Pancreas (tissue), 10 donors: ENCODE measurements at regions not wholly inside any gene's neighbourhood (a gene's known extent, or its start where the extent isn't known, plus 50 kb on each side); places are given as distances from the start of the nearest gene placed in this dataset.

ENCODE experiments used
- ATAC-seq, 4 donors: fragments of 200-7000 bp; cut with Tn5 transposase; one replicate each; pipeline versions ENCODE4 v1.8.0 to v1.9.1; 2020; ENCODE audit warnings: mild to moderate bottlenecking in 4 of 4, moderate library complexity in 4 of 4
- DNase-seq, 6 donors: peaks; one replicate each; pipeline ENCODE4 v3.0.0-alpha.2; 2020
- FAIRE-seq: peaks from 2 replicates; lab custom pipeline; 2012; peaks lifted over from hg19 to GRCh38; lab: Jason Lieb, UNC
- H3K27ac ChIP-seq, 4 donors: fragments of 200-600 bp; sonication (generic); 1 replicate in 3 of 4; 2 replicates in 1 of 4; pipeline versions ENCODE4 v1.5.0 to v1.8.0; 2020
- H3K27me3 ChIP-seq, 4 donors: fragments of 200-600 bp; one replicate each; pipeline ENCODE4 v1.8.0; 2021
- H3K36me3 ChIP-seq, 3 donors: fragments of 200-600 bp; sonication (generic) in 1 of 3; one replicate each; pipeline versions ENCODE4 v1.5.0 to v1.8.0; 2020 to 2021
- H3K4me1 ChIP-seq, 3 donors: fragments of 200-600 bp; one replicate each; pipeline ENCODE4 v1.8.0; 2021
- H3K4me3 ChIP-seq, 4 donors: fragments of 200-600 bp; sonication (generic) in 2 of 4; one replicate each; pipeline versions ENCODE4 v1.5.0 to v1.8.0; 2020 to 2021
- H3K9me3 ChIP-seq, 4 donors: fragments of 200-600 bp; one replicate each; pipeline ENCODE4 v1.8.0; 2021
- CTCF ChIP-seq, 4 donors: fragments of 200-600 bp; sonication (generic) in 3 of 4; IDR thresholded peaks; one replicate each; pipeline versions ENCODE4 v1.5.0 to v1.8.0; 2021; ENCODE audit warnings: antibody characterized with exemption in 4 of 4
- WGBS, 2 donors: extraction: QIAGEN DNeasy Blood & Tissue Kit; methylation state at CpG; one replicate each; pipeline ENCODE4 v1.1.7; 2013; 5-methylcytosine and 5-hydroxymethylcytosine counted together
- intact Hi-C, 3 donors: fragments of 100-400 bp; cut with DNase I; formaldehyde crosslinking; loops; one replicate each; pipeline versions ENCODE4 v1.11.1 to v1.14.2; 2022
- donor health status: healthy with polysubstance abuse.
- donor health status: DM: no; HTN: no; CAD: no; lungs with moderate emphysema.
- donor health status: DM: no; HTN: no; CAD: no.
- donor health status: control.
- donor health status: control.
- donor health status: Bipolar disorder and iron deficiency.
- donor health status: DM: yes; HTN: yes; CAD: no.
- donor health status: DM: no; HTN: no; CAD: no.
- donor health status: DM: no; HTN: no; CAD: no.
- donor health status: DM: yes; HTN: yes; CAD: no.

DNA sequence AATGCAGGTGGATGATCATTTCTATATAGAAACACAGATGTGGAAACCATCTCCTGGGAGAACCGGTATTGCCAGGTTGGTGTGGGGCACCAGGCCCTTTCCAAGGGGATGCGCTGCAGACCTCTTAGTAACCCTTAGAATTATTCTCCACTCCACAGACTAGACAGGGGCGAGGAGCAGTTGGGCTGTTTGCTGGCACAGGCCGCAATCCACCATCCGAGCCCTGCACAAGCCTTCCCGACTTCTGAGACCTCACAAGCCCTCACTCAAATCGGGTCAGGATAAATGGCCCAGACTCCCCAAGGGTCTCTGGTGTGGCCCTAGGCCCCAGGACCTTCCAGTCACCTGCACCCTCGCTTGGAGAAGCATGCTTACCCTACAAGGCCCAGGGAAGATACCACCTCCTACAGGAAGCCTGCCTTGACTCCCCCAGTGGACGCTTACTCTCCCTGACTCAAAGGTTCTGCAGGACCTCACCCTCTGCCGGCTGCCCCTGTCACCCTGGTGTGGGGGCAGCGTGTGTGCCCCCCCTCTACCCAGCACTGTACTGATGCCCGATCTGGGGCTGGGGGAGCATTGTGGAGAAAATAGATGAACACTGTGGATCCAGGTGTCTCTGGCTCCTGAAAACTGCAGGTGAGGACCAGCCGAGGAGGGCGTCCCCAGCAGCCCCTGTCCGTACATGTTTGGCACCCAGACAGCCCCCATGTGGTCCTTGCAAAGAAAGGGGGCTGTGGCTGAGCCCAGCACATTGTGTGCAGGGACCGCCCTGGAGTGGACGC lies 49.8 kb upstream of the ACSF3 start:
- no peak overlapping the region for H3K27ac ChIP-seq
- DNase-seq (peak in 3 of 6 donors; percentile 5 to 31 (median 24)), FAIRE-seq (no peak), ATAC-seq (no peak)
- H3K4me3 ChIP-seq: no peak overlapping the region
- no peaks in the 10 kb centered on the region for H3K36me3 ChIP-seq
- H3K9me3 ChIP-seq: no peaks in the 10 kb centered on the region
- no peaks in the 10 kb centered on the region for H3K27me3 ChIP-seq
- TF ChIP-seq CTCF (IDR thresholded peaks at IDR 0.05): no peak
- no peaks in the 10 kb centered on the region for H3K4me1 ChIP-seq
- intact Hi-C loops: no loop called here
- WGBS, 2 donors: 62 to 65% methylated on average over 16 to 17 of the region's 17 CpGs
